ENCODE measurements at regions not wholly inside any gene's neighbourhood (a gene's known extent, or its start where the extent isn't known, plus 50 kb on each side); places are given as distances from the start of the nearest gene placed in this dataset.

GRCh38 chrX:150038986-150039599 is 100.8 kb upstream of the EOLA2 start:
- Mint-ChIP-seq H3K4me1 (no peaks in the 10 kb centered on the region), H3K27me3 (no peaks in the 10 kb centered on the region), H3K4me3 (no peak overlapping the region), H3K9me3 (peaks cover 4 to 7% of the 10 kb centered on the region in 2 donors), H3K27ac (no peak overlapping the region)
- DNase-seq (no peak), ATAC-seq (no peak)

GRCh38 chrX:150041208-150041607 is 102.9 kb upstream of the EOLA2 start:
- Mint-ChIP-seq H3K27me3 (peaks cover 21% of the 10 kb centered on the region), H3K4me3 (no peak overlapping the region), H3K27ac (no peak overlapping the region), H3K9me3 (peaks cover 4 to 13% of the 10 kb centered on the region in 2 donors), H3K4me1 (no peaks in the 10 kb centered on the region)
- DNase-seq (no peak), ATAC-seq (no peak)

GRCh38 chrX:150044556-150044955 is 106.3 kb upstream of the EOLA2 start:
- H3K9me3 Mint-ChIP-seq, result peaks cover 4 to 14% of the 10 kb centered on the region in 2 donors
- no peak overlapping the region for H3K27ac Mint-ChIP-seq
- no peak for DNase-seq
- no peaks in the 10 kb centered on the region for H3K4me1 Mint-ChIP-seq
- no peak overlapping the region for H3K4me3 Mint-ChIP-seq
- no peak for ATAC-seq
- peaks cover 23% of the 10 kb centered on the region for H3K27me3 Mint-ChIP-seq

GRCh38 chrX:150047818-150048217 is 109.5 kb upstream of the EOLA2 start:
- H3K27ac Mint-ChIP-seq, result no peak overlapping the region

GRCh38 chrX:150049647-150050046 is 111.4 kb upstream of the EOLA2 start:
- no peak overlapping the region for H3K27ac Mint-ChIP-seq
- DNase-seq (no peak), ATAC-seq (no peak)
- H3K27me3 Mint-ChIP-seq, result peaks cover 18% of the 10 kb centered on the region
- H3K4me3 Mint-ChIP-seq, result no peak overlapping the region
- H3K9me3 Mint-ChIP-seq, result peaks cover 0 to 14% of the 10 kb centered on the region in 2 donors
- H3K4me1 Mint-ChIP-seq, result no peaks in the 10 kb centered on the region

More at GRCh38 chrX:150047818-150048217, 109.5 kb upstream of the EOLA2 start:
- DNase-seq (no peak), ATAC-seq (no peak)
- peaks cover 0 to 14% of the 10 kb centered on the region in 2 donors for H3K9me3 Mint-ChIP-seq
- H3K4me1 Mint-ChIP-seq, result no peaks in the 10 kb centered on the region
- no peak overlapping the region for H3K4me3 Mint-ChIP-seq
- peaks cover 23% of the 10 kb centered on the region for H3K27me3 Mint-ChIP-seq

- no peak overlapping the region for H3K27ac Mint-ChIP-seq
These were observed 112.1 kb upstream of the EOLA2 start for GRCh38 chrX:150050387-150050786.

GRCh38 chrX:150051096-150051495 is 112.8 kb upstream of the EOLA2 start:
- no peaks in the 10 kb centered on the region for H3K4me1 Mint-ChIP-seq
- no peak for DNase-seq
- peaks cover 0 to 2% of the 10 kb centered on the region in 2 donors for H3K9me3 Mint-ChIP-seq
- no peak for ATAC-seq
- H3K4me3 Mint-ChIP-seq, result no peak overlapping the region
- peaks cover 4% of the 10 kb centered on the region for H3K27me3 Mint-ChIP-seq
- H3K27ac Mint-ChIP-seq, result no peak overlapping the region

More at GRCh38 chrX:150050387-150050786, 112.1 kb upstream of the EOLA2 start:
- peaks cover 0 to 9% of the 10 kb centered on the region in 2 donors for H3K9me3 Mint-ChIP-seq
- no peak overlapping the region for H3K4me3 Mint-ChIP-seq
- H3K27me3 Mint-ChIP-seq, result peaks cover 11% of the 10 kb centered on the region
- no peak for ATAC-seq
- DNase-seq, result no peak
- no peaks in the 10 kb centered on the region for H3K4me1 Mint-ChIP-seq

- Mint-ChIP-seq H3K4me3 (no peak overlapping the region), H3K27ac (no peak overlapping the region)
These were observed 113.9 kb upstream of the EOLA2 start for GRCh38 chrX:150052226-150052625.

GRCh38 chrX:150058728-150059127 is 120.4 kb upstream of the EOLA2 start:
- no peak for ATAC-seq
- H3K4me1 Mint-ChIP-seq, result peaks cover 1% of the 10 kb centered on the region
- DNase-seq, result no peak
- H3K4me3 Mint-ChIP-seq, result no peak overlapping the region
- peaks cover 11% of the 10 kb centered on the region for H3K27me3 Mint-ChIP-seq
- H3K27ac Mint-ChIP-seq, result no peak overlapping the region
- no peaks in the 10 kb centered on the region for H3K9me3 Mint-ChIP-seq

More at GRCh38 chrX:150052226-150052625, 113.9 kb upstream of the EOLA2 start:
- no peak for DNase-seq
- ATAC-seq, result no peak
- Mint-ChIP-seq H3K27me3 (peaks cover 6% of the 10 kb centered on the region), H3K9me3 (no peaks in the 10 kb centered on the region), H3K4me1 (no peaks in the 10 kb centered on the region)

- Mint-ChIP-seq H3K27me3 (peaks cover 15% of the 10 kb centered on the region), H3K27ac (no peak overlapping the region), H3K4me1 (peaks cover 4% of the 10 kb centered on the region), H3K9me3 (no peaks in the 10 kb centered on the region), H3K4me3 (no peak overlapping the region)
- DNase-seq (no peak), ATAC-seq (no peak)
These were observed 122.1 kb upstream of the EOLA2 start for GRCh38 chrX:150060406-150060805.

GRCh38 chrX:150062292-150063137 is 124.2 kb upstream of the EOLA2 start:
- no peak overlapping the region for H3K4me3 Mint-ChIP-seq
- no peak for DNase-seq
- no peak overlapping the region for H3K27ac Mint-ChIP-seq

GRCh38 chrX:150063138-150063518 is 124.8 kb upstream of the EOLA2 start:
- no peak for DNase-seq
- H3K4me1 Mint-ChIP-seq, result peaks cover 4% of the 10 kb centered on the region
- no peak overlapping the region for H3K4me3 Mint-ChIP-seq
- H3K27ac Mint-ChIP-seq, result no peak overlapping the region
- H3K9me3 Mint-ChIP-seq, result no peaks in the 10 kb centered on the region
- ATAC-seq, result no peak
- H3K27me3 Mint-ChIP-seq, result peaks cover 8% of the 10 kb centered on the region

More at GRCh38 chrX:150062292-150063137, 124.2 kb upstream of the EOLA2 start:
- H3K27me3 Mint-ChIP-seq, result peaks cover 8% of the 10 kb centered on the region
- ATAC-seq, result no peak
- no peaks in the 10 kb centered on the region for H3K9me3 Mint-ChIP-seq
- H3K4me1 Mint-ChIP-seq, result peaks cover 4% of the 10 kb centered on the region

- ATAC-seq (no peak), DNase-seq (no peak)
- H3K9me3 Mint-ChIP-seq, result no peaks in the 10 kb centered on the region
- H3K27me3 Mint-ChIP-seq, result peaks cover 8% of the 10 kb centered on the region
- H3K27ac Mint-ChIP-seq, result no peak overlapping the region
- H3K4me3 Mint-ChIP-seq, result no peak overlapping the region
- H3K4me1 Mint-ChIP-seq, result peaks cover 4% of the 10 kb centered on the region
These were observed 125.4 kb upstream of the EOLA2 start for GRCh38 chrX:150063674-150064073.

GRCh38 chrX:150074175-150074574 is 135.9 kb upstream of the EOLA2 start:
- DNase-seq, result no peak
- no peak overlapping the region for H3K4me3 Mint-ChIP-seq
- ATAC-seq, result no peak
- peaks cover 0 to 5% of the 10 kb centered on the region in 2 donors for H3K9me3 Mint-ChIP-seq
- H3K27ac Mint-ChIP-seq, result no peak overlapping the region
- no peaks in the 10 kb centered on the region for H3K4me1 Mint-ChIP-seq
- H3K27me3 Mint-ChIP-seq, result peaks cover 7% of the 10 kb centered on the region

- Mint-ChIP-seq H3K27ac (no peak overlapping the region), H3K27me3 (no peaks in the 10 kb centered on the region), H3K4me3 (no peak overlapping the region), H3K9me3 (no peaks in the 10 kb centered on the region), H3K4me1 (no peaks in the 10 kb centered on the region)
- DNase-seq (no peak), ATAC-seq (no peak)
These were observed 142.2 kb upstream of the EOLA2 start for GRCh38 chrX:150080497-150080896.

- Mint-ChIP-seq H3K27me3 (no peaks in the 10 kb centered on the region), H3K4me3 (no peak overlapping the region), H3K4me1 (no peaks in the 10 kb centered on the region), H3K9me3 (no peaks in the 10 kb centered on the region), H3K27ac (peak overlapping the region in 1 of 2 donors; percentile 44)
- ATAC-seq (no peak), DNase-seq (no peak)
These were observed 142.8 kb upstream of the EOLA2 start for GRCh38 chrX:150081076-150081475.
